ENCODE measurements at regions not wholly inside any gene's neighbourhood (a gene's known extent, or its start where the extent isn't known, plus 50 kb on each side); places are given as distances from the start of the nearest gene placed in this dataset.

DNA sequence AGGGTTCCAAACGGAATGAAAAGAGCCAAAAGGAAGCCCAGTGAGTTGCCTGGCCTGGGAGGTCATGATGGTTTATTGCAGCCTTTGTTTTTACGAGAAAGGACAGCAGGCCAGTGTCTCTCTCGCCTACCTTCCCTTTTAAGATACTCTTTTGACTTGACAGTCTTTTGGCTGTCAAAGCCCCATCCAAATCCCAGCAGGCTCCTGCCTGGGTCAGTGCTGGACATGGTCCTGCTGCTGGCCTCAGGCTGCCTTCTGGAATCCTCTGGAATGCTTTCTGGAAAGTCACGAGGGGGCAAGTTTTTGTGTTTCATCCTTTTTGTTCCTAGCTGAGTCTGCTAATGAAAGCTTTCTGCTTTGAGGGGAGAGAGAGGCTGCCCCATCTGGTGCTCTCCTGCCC is 444.8 kb downstream of the OLFM4 start:
- TF ChIP-seq CTCF (IDR thresholded peaks at IDR 0.05) (no peak), SIN3A (IDR thresholded peaks at IDR 0.05; ENCODE audit: borderline replicate concordance, insufficient read depth, low read depth, low read length) (no peak), POLR2AphosphoS5 (IDR thresholded peaks at IDR 0.05; ENCODE audit: low read depth, low read length) (no peak)
- TF ChIP-seq, protein P1, sequence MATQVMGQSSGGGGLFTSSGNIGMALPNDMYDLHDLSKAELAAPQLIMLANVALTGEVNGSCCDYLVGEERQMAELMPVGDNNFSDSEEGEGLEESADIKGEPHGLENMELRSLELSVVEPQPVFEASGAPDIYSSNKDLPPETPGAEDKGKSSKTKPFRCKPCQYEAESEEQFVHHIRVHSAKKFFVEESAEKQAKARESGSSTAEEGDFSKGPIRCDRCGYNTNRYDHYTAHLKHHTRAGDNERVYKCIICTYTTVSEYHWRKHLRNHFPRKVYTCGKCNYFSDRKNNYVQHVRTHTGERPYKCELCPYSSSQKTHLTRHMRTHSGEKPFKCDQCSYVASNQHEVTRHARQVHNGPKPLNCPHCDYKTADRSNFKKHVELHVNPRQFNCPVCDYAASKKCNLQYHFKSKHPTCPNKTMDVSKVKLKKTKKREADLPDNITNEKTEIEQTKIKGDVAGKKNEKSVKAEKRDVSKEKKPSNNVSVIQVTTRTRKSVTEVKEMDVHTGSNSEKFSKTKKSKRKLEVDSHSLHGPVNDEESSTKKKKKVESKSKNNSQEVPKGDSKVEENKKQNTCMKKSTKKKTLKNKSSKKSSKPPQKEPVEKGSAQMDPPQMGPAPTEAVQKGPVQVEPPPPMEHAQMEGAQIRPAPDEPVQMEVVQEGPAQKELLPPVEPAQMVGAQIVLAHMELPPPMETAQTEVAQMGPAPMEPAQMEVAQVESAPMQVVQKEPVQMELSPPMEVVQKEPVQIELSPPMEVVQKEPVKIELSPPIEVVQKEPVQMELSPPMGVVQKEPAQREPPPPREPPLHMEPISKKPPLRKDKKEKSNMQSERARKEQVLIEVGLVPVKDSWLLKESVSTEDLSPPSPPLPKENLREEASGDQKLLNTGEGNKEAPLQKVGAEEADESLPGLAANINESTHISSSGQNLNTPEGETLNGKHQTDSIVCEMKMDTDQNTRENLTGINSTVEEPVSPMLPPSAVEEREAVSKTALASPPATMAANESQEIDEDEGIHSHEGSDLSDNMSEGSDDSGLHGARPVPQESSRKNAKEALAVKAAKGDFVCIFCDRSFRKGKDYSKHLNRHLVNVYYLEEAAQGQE (IDR thresholded peaks at IDR 0.05; ENCODE audit: insufficient read depth in 1 of 2, low read depth in 2 of 2, low read length in 1 of 2), result no peak

All from Panc1 (cell line).